Hypothalamus (tissue), 51 donors: ENCODE measurements at regions not wholly inside any gene's neighbourhood (a gene's known extent, or its start where the extent isn't known, plus 50 kb on each side); places are given as distances from the start of the nearest gene placed in this dataset.
A peak's percentile ranks its signal among the peaks of the same experiment; 100 is the strongest.

Experiments
- DNase-seq, 51 donors: peaks; one replicate each; lab custom pipeline; 2025; lab: John Stamatoyannopoulos, UW

GRCh38 chr9:118553465-118553864 lies 815.8 kb downstream of the BRINP1 start:
- no peak for DNase-seq

- DNase-seq: no peak
Measured at GRCh38 chr9:118554987-118555386, 814.2 kb downstream of the BRINP1 start.

- DNase-seq: no peak
Measured at GRCh38 chr9:118558026-118558425, 811.2 kb downstream of the BRINP1 start.

- DNase-seq: no peak
Measured at GRCh38 chr9:118558891-118559290, 810.3 kb downstream of the BRINP1 start.

GRCh38 chr9:118561051-118561450 lies 808.2 kb downstream of the BRINP1 start:
- no peak for DNase-seq

- DNase-seq: peak in 1 of 51 donors; percentile 8
Measured at GRCh38 chr9:118563677-118564076, 805.6 kb downstream of the BRINP1 start.

GRCh38 chr9:118567861-118568260 lies 801.4 kb downstream of the BRINP1 start:
- no peak for DNase-seq

- DNase-seq: no peak
Measured at GRCh38 chr9:118568704-118569103, 800.5 kb downstream of the BRINP1 start.

GRCh38 chr9:118569148-118569547 lies 800.1 kb downstream of the BRINP1 start:
- no peak for DNase-seq

- DNase-seq: no peak
Measured at GRCh38 chr9:118570066-118570465, 799.2 kb downstream of the BRINP1 start.

GRCh38 chr9:118575341-118576070 lies 793.7 kb downstream of the BRINP1 start:
- DNase-seq: no peak

GRCh38 chr9:118577121-118577520 lies 792.1 kb downstream of the BRINP1 start:
- no peak for DNase-seq

GRCh38 chr9:118578467-118578866 lies 790.8 kb downstream of the BRINP1 start:
- no peak for DNase-seq

- no peak for DNase-seq
Measured at GRCh38 chr9:118583414-118583813, 785.8 kb downstream of the BRINP1 start.

- no peak for DNase-seq
Measured at GRCh38 chr9:118586978-118587377, 782.3 kb downstream of the BRINP1 start.

GRCh38 chr9:118594428-118594827 lies 774.8 kb downstream of the BRINP1 start:
- no peak for DNase-seq

- DNase-seq: peak in 28 of 51 donors; percentile 2 to 59 (median 23)
Measured at GRCh38 chr9:118595719-118596305, 773.4 kb downstream of the BRINP1 start.

- no peak for DNase-seq
Measured at GRCh38 chr9:118596374-118597015, 772.7 kb downstream of the BRINP1 start.

- no peak for DNase-seq
Measured at GRCh38 chr9:118606668-118607067, 762.6 kb downstream of the BRINP1 start.

- DNase-seq: no peak
Measured at GRCh38 chr9:118609355-118610044, 759.7 kb downstream of the BRINP1 start.

- DNase-seq: no peak
Measured at GRCh38 chr9:118612201-118612600, 757.0 kb downstream of the BRINP1 start.
